Smooth muscle cell (in vitro differentiated cells): ENCODE measurements at regions not wholly inside any gene's neighbourhood (a gene's known extent, or its start where the extent isn't known, plus 50 kb on each side); places are given as distances from the start of the nearest gene placed in this dataset.

Experiments used
- DNase-seq: peaks from one replicate; lab custom pipeline; 2025; ENCODE audit not compliant: unreplicated experiment; lab: John Stamatoyannopoulos, UW
- H2AFZ ChIP-seq: fragments of 200-600 bp; sonication (generic); 2 replicates; pipeline ENCODE4 v1.6.0; 2016; ENCODE audit warnings: antibody characterized with exemption, low read depth, mild to moderate bottlenecking
- H3F3A ChIP-seq: fragments of 200-600 bp; sonication (generic); 2 replicates; pipeline ENCODE4 v1.6.0; 2017; ENCODE audit warnings: antibody characterized with exemption, low read depth
- H3K27ac ChIP-seq: fragments of 200-600 bp; sonication (generic); 2 replicates; pipeline ENCODE4 v1.5.1; 2016; ENCODE audit warnings: low read depth, mild to moderate bottlenecking
- H3K27me3 ChIP-seq: fragments of 200-600 bp; sonication (generic); 2 replicates; pipeline ENCODE4 v1.6.1; 2016; ENCODE audit warnings: low read depth, mild to moderate bottlenecking
- H3K36me3 ChIP-seq: fragments of 200-600 bp; sonication (generic); 2 replicates; pipeline ENCODE4 v1.5.1; 2016; ENCODE audit warnings: low read depth
- H3K4me1 ChIP-seq: fragments of 200-600 bp; sonication (generic); 2 replicates; pipeline ENCODE4 v1.5.1; 2016; ENCODE audit warnings: low read depth
- H3K4me2 ChIP-seq: fragments of 200-600 bp; sonication (generic); 2 replicates; pipeline ENCODE4 v1.6.0; 2016; ENCODE audit warnings: mild to moderate bottlenecking
- H3K4me3 ChIP-seq: fragments of 200-600 bp; sonication (generic); 2 replicates; pipeline ENCODE4 v1.5.1; 2016; ENCODE audit warnings: mild to moderate bottlenecking
- H3K79me2 ChIP-seq: fragments of 200-600 bp; sonication (generic); 2 replicates; pipeline ENCODE4 v1.6.0; 2016; ENCODE audit warnings: low read depth, mild to moderate bottlenecking
- H3K9ac ChIP-seq: fragments of 200-600 bp; sonication (generic); 2 replicates; pipeline ENCODE4 v1.6.0; 2016; ENCODE audit warnings: low read depth
- H3K9me3 ChIP-seq: fragments of 200-600 bp; sonication (generic); replicated peaks from 2 replicates; pipeline ENCODE4 v1.5.1; 2016; ENCODE audit warnings: low read depth
- H4K20me1 ChIP-seq: fragments of 200-600 bp; sonication (generic); 2 replicates; pipeline ENCODE4 v1.6.0; 2016; ENCODE audit warnings: low read depth
- WGBS: methylation state at CpG from one replicate; pipeline ENCODE4 v1.1.7; 2016; ENCODE audit warnings: low lambda C conversion rate; 5-methylcytosine and 5-hydroxymethylcytosine counted together
- TF ChIP-seq, protein P1 (sequence below): fragments of 200-600 bp; sonication (generic); IDR thresholded peaks from 2 replicates; pipeline ENCODE4 v1.5.1; 2017; ENCODE audit warnings: borderline replicate concordance, mild to moderate bottlenecking, antibody characterized with exemption; ENCODE audit not compliant: insufficient read depth, poor library complexity, severe bottlenecking

DNA sequence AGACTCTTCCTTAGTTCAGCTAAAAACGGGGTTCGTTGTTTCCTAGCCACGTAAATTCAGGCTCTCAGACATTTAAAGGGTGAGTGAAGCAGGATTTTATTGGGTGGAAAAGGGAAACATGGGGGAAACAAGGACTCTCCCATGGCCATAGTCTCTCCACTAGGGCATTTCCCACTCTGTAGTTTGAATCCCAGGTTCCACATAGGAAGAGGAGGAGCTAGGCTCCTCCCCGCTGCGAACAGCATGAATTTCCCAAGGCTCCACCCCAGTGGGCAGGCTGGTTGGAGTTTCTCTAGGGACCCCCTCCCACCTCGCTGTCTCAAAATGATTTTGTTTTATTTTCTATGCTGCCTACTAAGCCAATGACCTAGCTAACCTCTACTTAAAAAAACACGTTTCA is 2170.8 kb upstream of the PCDH20 start:
- Histone ChIP-seq H3K27ac (no peak overlapping the region), H3K27me3 (no peaks in the 10 kb centered on the region), H3F3A (no peaks in the 10 kb centered on the region), H3K4me2 (no peak overlapping the region), H3K79me2 (no peaks in the 10 kb centered on the region), H3K4me1 (no peaks in the 10 kb centered on the region), H3K36me3 (no peaks in the 10 kb centered on the region), H4K20me1 (no peaks in the 10 kb centered on the region), H2AFZ (no peak overlapping the region), H3K9me3 (no peaks in the 10 kb centered on the region), H3K9ac (no peak overlapping the region), H3K4me3 (no peak overlapping the region)
- DNase-seq, result no peak
- TF ChIP-seq, protein P1, sequence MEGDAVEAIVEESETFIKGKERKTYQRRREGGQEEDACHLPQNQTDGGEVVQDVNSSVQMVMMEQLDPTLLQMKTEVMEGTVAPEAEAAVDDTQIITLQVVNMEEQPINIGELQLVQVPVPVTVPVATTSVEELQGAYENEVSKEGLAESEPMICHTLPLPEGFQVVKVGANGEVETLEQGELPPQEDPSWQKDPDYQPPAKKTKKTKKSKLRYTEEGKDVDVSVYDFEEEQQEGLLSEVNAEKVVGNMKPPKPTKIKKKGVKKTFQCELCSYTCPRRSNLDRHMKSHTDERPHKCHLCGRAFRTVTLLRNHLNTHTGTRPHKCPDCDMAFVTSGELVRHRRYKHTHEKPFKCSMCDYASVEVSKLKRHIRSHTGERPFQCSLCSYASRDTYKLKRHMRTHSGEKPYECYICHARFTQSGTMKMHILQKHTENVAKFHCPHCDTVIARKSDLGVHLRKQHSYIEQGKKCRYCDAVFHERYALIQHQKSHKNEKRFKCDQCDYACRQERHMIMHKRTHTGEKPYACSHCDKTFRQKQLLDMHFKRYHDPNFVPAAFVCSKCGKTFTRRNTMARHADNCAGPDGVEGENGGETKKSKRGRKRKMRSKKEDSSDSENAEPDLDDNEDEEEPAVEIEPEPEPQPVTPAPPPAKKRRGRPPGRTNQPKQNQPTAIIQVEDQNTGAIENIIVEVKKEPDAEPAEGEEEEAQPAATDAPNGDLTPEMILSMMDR, result no peak
- 93% methylated on average over 7 of the region's 7 CpGs for WGBS

DNA sequence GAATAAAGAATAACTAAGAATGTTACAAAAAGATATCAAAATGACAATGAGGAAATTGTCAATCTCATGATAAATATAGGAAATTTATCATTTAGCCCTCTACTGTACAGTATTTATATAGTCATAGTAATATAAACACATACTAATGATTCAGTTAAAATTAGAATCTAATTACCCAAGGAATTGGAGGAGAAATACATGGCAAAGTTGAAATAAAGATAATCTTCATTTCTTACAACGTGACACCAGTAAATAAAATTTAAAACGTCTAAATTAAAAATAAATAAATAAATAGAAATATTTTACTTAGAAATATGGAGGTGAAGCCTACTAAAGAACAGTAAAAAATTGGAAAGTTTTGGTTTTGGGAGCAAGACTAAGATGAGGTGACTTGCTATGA is 2163.1 kb upstream of the PCDH20 start:
- Histone ChIP-seq H3K27ac (no peak overlapping the region), H3K36me3 (no peaks in the 10 kb centered on the region), H4K20me1 (no peaks in the 10 kb centered on the region), H3K4me2 (no peak overlapping the region), H3K27me3 (no peaks in the 10 kb centered on the region), H2AFZ (no peak overlapping the region), H3F3A (no peaks in the 10 kb centered on the region), H3K4me3 (no peak overlapping the region), H3K9ac (no peak overlapping the region), H3K79me2 (no peaks in the 10 kb centered on the region), H3K9me3 (no peaks in the 10 kb centered on the region), H3K4me1 (no peaks in the 10 kb centered on the region)
- DNase-seq, result no peak
- 82% methylated on average over 2 of the region's 2 CpGs for WGBS
- TF ChIP-seq, protein P1, result no peak

DNA sequence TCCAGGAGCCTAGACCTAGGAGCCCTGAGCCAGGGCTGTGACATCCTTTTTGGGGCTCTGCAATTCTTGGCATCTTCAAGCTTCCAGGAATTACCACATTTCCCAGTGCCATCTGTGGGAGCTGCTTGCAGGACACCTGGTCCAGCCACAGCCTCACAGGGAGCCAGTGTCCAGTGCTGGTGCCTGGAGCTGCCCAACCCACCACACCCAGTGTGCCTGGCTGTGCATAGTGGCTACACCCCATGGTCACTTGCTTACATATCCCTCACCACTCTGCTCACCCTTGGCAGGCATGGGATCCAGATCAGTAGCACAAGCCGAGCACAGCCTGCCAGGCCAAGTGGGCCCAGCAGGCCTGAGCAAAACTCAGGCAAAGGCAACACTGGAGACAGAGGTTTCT is 2151.4 kb upstream of the PCDH20 start:
- DNase-seq, result no peak
- H3K4me3 ChIP-seq, result no peak overlapping the region
- 88% methylated on average over 1 of the region's 1 CpG for WGBS
- H4K20me1 ChIP-seq, result no peaks in the 10 kb centered on the region
- no peaks in the 10 kb centered on the region for H3F3A ChIP-seq
- H3K4me2 ChIP-seq, result no peak overlapping the region
- no peak overlapping the region for H3K9ac ChIP-seq
- no peaks in the 10 kb centered on the region for H3K36me3 ChIP-seq
- H3K27ac ChIP-seq, result no peak overlapping the region
- H3K4me1 ChIP-seq, result no peaks in the 10 kb centered on the region
- no peaks in the 10 kb centered on the region for H3K79me2 ChIP-seq
- H3K27me3 ChIP-seq, result no peaks in the 10 kb centered on the region
- no peak overlapping the region for H2AFZ ChIP-seq
- H3K9me3 ChIP-seq, result no peaks in the 10 kb centered on the region
- TF ChIP-seq, protein P1, result no peak

DNA sequence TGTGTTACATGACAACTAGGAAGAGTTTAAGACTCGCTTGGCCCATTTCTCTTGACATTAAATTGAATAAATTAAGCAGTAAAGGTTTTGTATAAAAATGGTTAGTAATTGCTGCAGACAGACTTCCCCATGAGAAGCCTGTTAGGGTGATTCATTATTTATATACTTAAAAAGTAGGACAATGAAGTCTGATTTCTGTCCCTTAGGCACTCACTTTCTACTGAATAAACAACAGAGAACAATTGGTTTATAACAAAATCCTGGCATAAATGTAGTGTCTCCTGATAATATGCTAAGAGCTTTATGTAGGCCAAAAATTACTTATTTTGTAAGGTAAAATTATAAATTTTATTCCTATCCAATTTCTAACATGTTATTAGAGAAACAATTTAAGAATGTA is 2138.5 kb upstream of the PCDH20 start:
- H3K27me3 ChIP-seq, result no peaks in the 10 kb centered on the region
- no peaks in the 10 kb centered on the region for H3K9me3 ChIP-seq
- 94% methylated on average over 1 of the region's 1 CpG for WGBS
- no peaks in the 10 kb centered on the region for H3K79me2 ChIP-seq
- H3K27ac ChIP-seq, result no peak overlapping the region
- DNase-seq, result no peak
- no peak overlapping the region for H3K4me2 ChIP-seq
- no peaks in the 10 kb centered on the region for H3F3A ChIP-seq
- no peak overlapping the region for H3K4me3 ChIP-seq
- H2AFZ ChIP-seq, result no peak overlapping the region
- H3K36me3 ChIP-seq, result no peaks in the 10 kb centered on the region
- H3K4me1 ChIP-seq, result no peaks in the 10 kb centered on the region
- no peaks in the 10 kb centered on the region for H4K20me1 ChIP-seq
- TF ChIP-seq, protein P1, result no peak
- no peak overlapping the region for H3K9ac ChIP-seq
